HG03139 (cell line): ENCODE measurements at regions not wholly inside any gene's neighbourhood (a gene's known extent, or its start where the extent isn't known, plus 50 kb on each side); places are given as distances from the start of the nearest gene placed in this dataset.

ENCODE experiments used
- ATAC-seq: cut with Tn5 transposase; IDR thresholded peaks from one replicate; pipeline ENCODE4 v1.9.1; 2021; ENCODE audit not compliant: unreplicated experiment

- no peak for ATAC-seq
Measured at GRCh38 chr11:128407962-128408361, 179.4 kb downstream of the ETS1 start.

- ATAC-seq, result no peak
Measured at GRCh38 chr11:128405714-128406662, 181.4 kb downstream of the ETS1 start.

- no peak for ATAC-seq
Measured at GRCh38 chr11:128405112-128405511, 182.2 kb downstream of the ETS1 start.

- ATAC-seq, result no peak
Measured at GRCh38 chr11:128404437-128404836, 182.9 kb downstream of the ETS1 start.

GRCh38 chr11:128400382-128401203 lies 186.8 kb downstream of the ETS1 start:
- ATAC-seq, result no peak

GRCh38 chr11:128399251-128400121 lies 187.9 kb downstream of the ETS1 start:
- no peak for ATAC-seq

- ATAC-seq, result no peak
Measured at GRCh38 chr11:128398517-128399250, 188.7 kb downstream of the ETS1 start.

GRCh38 chr11:128397362-128397761 lies 190.0 kb downstream of the ETS1 start:
- no peak for ATAC-seq

- no peak for ATAC-seq
Measured at GRCh38 chr11:128394431-128395089, 192.8 kb downstream of the ETS1 start.

- ATAC-seq, result no peak
Measured at GRCh38 chr11:128392259-128392658, 195.1 kb downstream of the ETS1 start.

- no peak for ATAC-seq
Measured at GRCh38 chr11:128391811-128392210, 195.5 kb downstream of the ETS1 start.

- no peak for ATAC-seq
Measured at GRCh38 chr11:128390246-128390645, 197.1 kb downstream of the ETS1 start.

- no peak for ATAC-seq
Measured at GRCh38 chr11:128389461-128389976, 197.8 kb downstream of the ETS1 start.

- no peak for ATAC-seq
Measured at GRCh38 chr11:128388206-128388815, 199.0 kb downstream of the ETS1 start.

- no peak for ATAC-seq
Measured at GRCh38 chr11:128379587-128380580, 207.5 kb downstream of the ETS1 start.

GRCh38 chr11:128375961-128376360 lies 211.4 kb downstream of the ETS1 start:
- ATAC-seq, result no peak

- no peak for ATAC-seq
Measured at GRCh38 chr11:128374026-128374425, 213.3 kb downstream of the ETS1 start.

GRCh38 chr11:128372977-128373376 lies 214.4 kb downstream of the ETS1 start:
- no peak for ATAC-seq
